ENCODE measurements at regions not wholly inside any gene's neighbourhood (a gene's known extent, or its start where the extent isn't known, plus 50 kb on each side); places are given as distances from the start of the nearest gene placed in this dataset.

DNA sequence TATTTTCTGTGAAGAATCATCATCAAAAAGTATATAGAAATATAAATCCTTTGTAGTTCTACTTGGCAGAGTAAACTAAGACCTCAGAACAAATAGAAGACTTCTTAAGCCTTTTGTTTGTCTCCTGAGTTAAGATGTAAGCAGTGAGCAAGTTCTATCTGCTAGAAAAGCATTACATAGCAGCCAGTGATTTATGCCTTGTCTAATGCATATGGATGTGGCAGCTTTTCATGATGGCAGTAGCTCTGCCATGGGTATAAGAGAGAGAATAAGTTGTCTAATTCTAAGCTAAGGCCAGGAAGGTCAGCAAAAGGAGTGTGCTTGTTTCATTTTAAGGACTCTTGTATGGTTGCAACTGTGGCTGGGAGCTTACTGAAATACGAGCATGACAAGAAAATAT lies 920.2 kb downstream of the GRIK2 start:
- H3K4me3 Mint-ChIP-seq (ENCODE audit: unreplicated experiment), result no peak overlapping the region
- H3K27ac Mint-ChIP-seq (ENCODE audit: unreplicated experiment), result no peak overlapping the region
- H3K36me3 Mint-ChIP-seq (ENCODE audit: low read depth), result no peaks in the 10 kb centered on the region
- no peak for DNase-seq (ENCODE audit: low spot score)
- H3K4me1 Mint-ChIP-seq (ENCODE audit: low read depth), result no peaks in the 10 kb centered on the region
- H3K9me3 Mint-ChIP-seq (ENCODE audit: low read depth), result peaks cover 5% of the 10 kb centered on the region
- H3K27me3 Mint-ChIP-seq (ENCODE audit: low read depth), result no peaks in the 10 kb centered on the region
- TF ChIP-seq, protein P1, sequence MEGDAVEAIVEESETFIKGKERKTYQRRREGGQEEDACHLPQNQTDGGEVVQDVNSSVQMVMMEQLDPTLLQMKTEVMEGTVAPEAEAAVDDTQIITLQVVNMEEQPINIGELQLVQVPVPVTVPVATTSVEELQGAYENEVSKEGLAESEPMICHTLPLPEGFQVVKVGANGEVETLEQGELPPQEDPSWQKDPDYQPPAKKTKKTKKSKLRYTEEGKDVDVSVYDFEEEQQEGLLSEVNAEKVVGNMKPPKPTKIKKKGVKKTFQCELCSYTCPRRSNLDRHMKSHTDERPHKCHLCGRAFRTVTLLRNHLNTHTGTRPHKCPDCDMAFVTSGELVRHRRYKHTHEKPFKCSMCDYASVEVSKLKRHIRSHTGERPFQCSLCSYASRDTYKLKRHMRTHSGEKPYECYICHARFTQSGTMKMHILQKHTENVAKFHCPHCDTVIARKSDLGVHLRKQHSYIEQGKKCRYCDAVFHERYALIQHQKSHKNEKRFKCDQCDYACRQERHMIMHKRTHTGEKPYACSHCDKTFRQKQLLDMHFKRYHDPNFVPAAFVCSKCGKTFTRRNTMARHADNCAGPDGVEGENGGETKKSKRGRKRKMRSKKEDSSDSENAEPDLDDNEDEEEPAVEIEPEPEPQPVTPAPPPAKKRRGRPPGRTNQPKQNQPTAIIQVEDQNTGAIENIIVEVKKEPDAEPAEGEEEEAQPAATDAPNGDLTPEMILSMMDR (IDR thresholded peaks at IDR 0.05), result no peak

GRCh38 chr6:102309700-102310099 lies 916.2 kb downstream of the GRIK2 start:
- peaks cover 23% of the 10 kb centered on the region for H3K9me3 Mint-ChIP-seq (ENCODE audit: low read depth)
- no peaks in the 10 kb centered on the region for H3K4me1 Mint-ChIP-seq (ENCODE audit: low read depth)
- H3K27me3 Mint-ChIP-seq (ENCODE audit: low read depth), result no peaks in the 10 kb centered on the region
- no peak overlapping the region for H3K27ac Mint-ChIP-seq (ENCODE audit: unreplicated experiment)
- H3K4me3 Mint-ChIP-seq (ENCODE audit: unreplicated experiment), result no peak overlapping the region
- TF ChIP-seq, protein P1 (IDR thresholded peaks at IDR 0.05), result no peak
- no peaks in the 10 kb centered on the region for H3K36me3 Mint-ChIP-seq (ENCODE audit: low read depth)
- no peak for DNase-seq (ENCODE audit: low spot score)

GRCh38 chr6:102300350-102300749 lies 906.8 kb downstream of the GRIK2 start:
- no peak for DNase-seq (ENCODE audit: low spot score)
- Mint-ChIP-seq H3K36me3 (ENCODE audit: low read depth) (no peaks in the 10 kb centered on the region), H3K4me1 (ENCODE audit: low read depth) (no peaks in the 10 kb centered on the region), H3K27me3 (ENCODE audit: low read depth) (no peaks in the 10 kb centered on the region), H3K27ac (ENCODE audit: unreplicated experiment) (no peak overlapping the region), H3K9me3 (ENCODE audit: low read depth) (peaks cover 10% of the 10 kb centered on the region), H3K4me3 (ENCODE audit: unreplicated experiment) (no peak overlapping the region)
- TF ChIP-seq, protein P1 (IDR thresholded peaks at IDR 0.05), result no peak

- Mint-ChIP-seq H3K4me3 (ENCODE audit: unreplicated experiment) (no peak overlapping the region), H3K4me1 (ENCODE audit: low read depth) (no peaks in the 10 kb centered on the region), H3K9me3 (ENCODE audit: low read depth) (peaks cover 12% of the 10 kb centered on the region), H3K36me3 (ENCODE audit: low read depth) (no peaks in the 10 kb centered on the region), H3K27me3 (ENCODE audit: low read depth) (no peaks in the 10 kb centered on the region), H3K27ac (ENCODE audit: unreplicated experiment) (no peak overlapping the region)
- DNase-seq (ENCODE audit: low spot score), result no peak
- TF ChIP-seq, protein P1 (IDR thresholded peaks at IDR 0.05), result no peak
These were observed 904.5 kb downstream of the GRIK2 start for GRCh38 chr6:102298051-102298450.
